ENCODE measurements at regions not wholly inside any gene's neighbourhood (a gene's known extent, or its start where the extent isn't known, plus 50 kb on each side); places are given as distances from the start of the nearest gene placed in this dataset.

- CTCF ChIA-PET, result no interaction called here
- Histone ChIP-seq H3K36me3 (ENCODE audit: control insufficient read depth, insufficient read depth, low read length) (no peaks in the 10 kb centered on the region; the same call in 1 of the 2 replicates), H3K27ac (ENCODE audit: low read length) (no peak overlapping the region), H3K9me3 (ENCODE audit: control insufficient read depth, insufficient read depth, low read depth, low read length) (no peaks in the 10 kb centered on the region), H3K4me1 (ENCODE audit: control insufficient read depth, insufficient read depth, low read length) (no peaks in the 10 kb centered on the region), H3K4me3 (ENCODE audit: low read depth in 2 of 2, low read length in 2 of 2) (no peak overlapping the region), H3K27me3 (ENCODE audit: control insufficient read depth, insufficient read depth, low read length) (no peaks in the 10 kb centered on the region)
- no TSS peak for BruUV-seq (replicated peaks)
- intact Hi-C loops (cut with micrococcal nuclease; ENCODE audit: unreplicated experiment) (no loop called here), in situ Hi-C loops (cut with HindIII; ENCODE audit: low pct_unique_long_range_greater_than_20kb, low sequenced_read_pairs) (no loop called here)
- DNase-seq (ENCODE audit: low read depth, low spot score) (no peak), ATAC-seq (no peak)
- POLR2A ChIA-PET, result no interaction called here
- no peak for TF ChIP-seq POLR2AphosphoS5 (IDR thresholded peaks at IDR 0.05; ENCODE audit: low read depth, low read length)
- TF ChIP-seq, protein P1, sequence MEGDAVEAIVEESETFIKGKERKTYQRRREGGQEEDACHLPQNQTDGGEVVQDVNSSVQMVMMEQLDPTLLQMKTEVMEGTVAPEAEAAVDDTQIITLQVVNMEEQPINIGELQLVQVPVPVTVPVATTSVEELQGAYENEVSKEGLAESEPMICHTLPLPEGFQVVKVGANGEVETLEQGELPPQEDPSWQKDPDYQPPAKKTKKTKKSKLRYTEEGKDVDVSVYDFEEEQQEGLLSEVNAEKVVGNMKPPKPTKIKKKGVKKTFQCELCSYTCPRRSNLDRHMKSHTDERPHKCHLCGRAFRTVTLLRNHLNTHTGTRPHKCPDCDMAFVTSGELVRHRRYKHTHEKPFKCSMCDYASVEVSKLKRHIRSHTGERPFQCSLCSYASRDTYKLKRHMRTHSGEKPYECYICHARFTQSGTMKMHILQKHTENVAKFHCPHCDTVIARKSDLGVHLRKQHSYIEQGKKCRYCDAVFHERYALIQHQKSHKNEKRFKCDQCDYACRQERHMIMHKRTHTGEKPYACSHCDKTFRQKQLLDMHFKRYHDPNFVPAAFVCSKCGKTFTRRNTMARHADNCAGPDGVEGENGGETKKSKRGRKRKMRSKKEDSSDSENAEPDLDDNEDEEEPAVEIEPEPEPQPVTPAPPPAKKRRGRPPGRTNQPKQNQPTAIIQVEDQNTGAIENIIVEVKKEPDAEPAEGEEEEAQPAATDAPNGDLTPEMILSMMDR (IDR thresholded peaks at IDR 0.05), result no peak
- TF ChIP-seq TCF7L2 (IDR thresholded peaks at IDR 0.05; ENCODE audit: low read depth, low read length), result no peak
- no peak for TF ChIP-seq SIN3A (IDR thresholded peaks at IDR 0.05; ENCODE audit: borderline replicate concordance, insufficient read depth, low read depth, low read length)
- TF ChIP-seq, protein P2, sequence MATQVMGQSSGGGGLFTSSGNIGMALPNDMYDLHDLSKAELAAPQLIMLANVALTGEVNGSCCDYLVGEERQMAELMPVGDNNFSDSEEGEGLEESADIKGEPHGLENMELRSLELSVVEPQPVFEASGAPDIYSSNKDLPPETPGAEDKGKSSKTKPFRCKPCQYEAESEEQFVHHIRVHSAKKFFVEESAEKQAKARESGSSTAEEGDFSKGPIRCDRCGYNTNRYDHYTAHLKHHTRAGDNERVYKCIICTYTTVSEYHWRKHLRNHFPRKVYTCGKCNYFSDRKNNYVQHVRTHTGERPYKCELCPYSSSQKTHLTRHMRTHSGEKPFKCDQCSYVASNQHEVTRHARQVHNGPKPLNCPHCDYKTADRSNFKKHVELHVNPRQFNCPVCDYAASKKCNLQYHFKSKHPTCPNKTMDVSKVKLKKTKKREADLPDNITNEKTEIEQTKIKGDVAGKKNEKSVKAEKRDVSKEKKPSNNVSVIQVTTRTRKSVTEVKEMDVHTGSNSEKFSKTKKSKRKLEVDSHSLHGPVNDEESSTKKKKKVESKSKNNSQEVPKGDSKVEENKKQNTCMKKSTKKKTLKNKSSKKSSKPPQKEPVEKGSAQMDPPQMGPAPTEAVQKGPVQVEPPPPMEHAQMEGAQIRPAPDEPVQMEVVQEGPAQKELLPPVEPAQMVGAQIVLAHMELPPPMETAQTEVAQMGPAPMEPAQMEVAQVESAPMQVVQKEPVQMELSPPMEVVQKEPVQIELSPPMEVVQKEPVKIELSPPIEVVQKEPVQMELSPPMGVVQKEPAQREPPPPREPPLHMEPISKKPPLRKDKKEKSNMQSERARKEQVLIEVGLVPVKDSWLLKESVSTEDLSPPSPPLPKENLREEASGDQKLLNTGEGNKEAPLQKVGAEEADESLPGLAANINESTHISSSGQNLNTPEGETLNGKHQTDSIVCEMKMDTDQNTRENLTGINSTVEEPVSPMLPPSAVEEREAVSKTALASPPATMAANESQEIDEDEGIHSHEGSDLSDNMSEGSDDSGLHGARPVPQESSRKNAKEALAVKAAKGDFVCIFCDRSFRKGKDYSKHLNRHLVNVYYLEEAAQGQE (IDR thresholded peaks at IDR 0.05; ENCODE audit: insufficient read depth in 1 of 2, low read depth in 2 of 2, low read length in 1 of 2), result no peak
These were observed 2701.7 kb downstream of the PCDH7 start for GRCh38 chr4:33421887-33422286.

DNA sequence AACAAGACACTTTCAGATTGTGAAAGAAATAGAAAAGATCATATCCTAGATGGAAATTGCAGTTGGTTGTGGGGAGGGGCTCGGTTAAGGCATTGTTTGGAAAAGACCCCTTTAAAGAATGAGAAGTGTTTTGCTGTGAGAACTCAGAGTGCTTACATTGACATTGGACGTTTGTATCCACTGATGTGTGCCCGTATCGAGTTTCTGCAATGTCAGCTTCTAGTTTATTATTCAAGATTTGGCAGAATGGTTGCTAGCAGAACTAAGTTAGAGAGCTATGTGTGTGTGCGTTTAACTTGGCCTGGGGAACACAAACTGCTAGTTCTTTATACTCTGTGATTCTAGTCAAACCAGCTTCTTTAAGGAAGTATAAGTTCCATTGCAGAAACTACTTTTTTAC, 2702.5 kb downstream of the PCDH7 start:
- in situ Hi-C loops (cut with HindIII; ENCODE audit: low pct_unique_long_range_greater_than_20kb, low sequenced_read_pairs), result no loop called here
- Histone ChIP-seq H3K27me3 (ENCODE audit: control insufficient read depth, insufficient read depth, low read length) (no peaks in the 10 kb centered on the region), H3K27ac (ENCODE audit: low read length) (no peak overlapping the region), H3K4me3 (ENCODE audit: low read depth in 2 of 2, low read length in 2 of 2) (no peak overlapping the region), H3K4me1 (ENCODE audit: control insufficient read depth, insufficient read depth, low read length) (no peaks in the 10 kb centered on the region), H3K9me3 (ENCODE audit: control insufficient read depth, insufficient read depth, low read depth, low read length) (no peaks in the 10 kb centered on the region), H3K36me3 (ENCODE audit: control insufficient read depth, insufficient read depth, low read length) (no peaks in the 10 kb centered on the region; the same call in 1 of the 2 replicates)
- intact Hi-C loops (cut with micrococcal nuclease; ENCODE audit: unreplicated experiment), result no loop called here
- TF ChIP-seq TCF7L2 (IDR thresholded peaks at IDR 0.05; ENCODE audit: low read depth, low read length) (no peak), SIN3A (IDR thresholded peaks at IDR 0.05; ENCODE audit: borderline replicate concordance, insufficient read depth, low read depth, low read length) (no peak), POLR2AphosphoS5 (IDR thresholded peaks at IDR 0.05; ENCODE audit: low read depth, low read length) (no peak)
- TF ChIP-seq, protein P2 (IDR thresholded peaks at IDR 0.05; ENCODE audit: insufficient read depth in 1 of 2, low read depth in 2 of 2, low read length in 1 of 2), result no peak
- TF ChIP-seq, protein P1 (IDR thresholded peaks at IDR 0.05), result no peak
- ATAC-seq (no peak), DNase-seq (ENCODE audit: low read depth, low spot score) (no peak)
- no TSS peak for BruUV-seq (replicated peaks)
- POLR2A ChIA-PET, result no interaction called here
- CTCF ChIA-PET, result no interaction called here

Measured in Panc1 (cell line).